Skeletal muscle tissue (tissue), 3 donors: ENCODE measurements at regions not wholly inside any gene's neighbourhood (a gene's known extent, or its start where the extent isn't known, plus 50 kb on each side); places are given as distances from the start of the nearest gene placed in this dataset.

ENCODE experiments used
- H3K27ac ChIP-seq: one replicate; pipeline ENCODE4 v1.7.0; 2013; ENCODE audit warnings: mild to moderate bottlenecking, low read depth, low read length, inconsistent platforms
- H3K27me3 ChIP-seq, 3 donors: one replicate each; pipeline ENCODE4 v1.7.0; 2013; ENCODE audit warnings: low read length in 3 of 3; ENCODE audit not compliant: control insufficient read depth in 3 of 3, insufficient read depth in 3 of 3
- H3K36me3 ChIP-seq, 3 donors: one replicate each; pipeline ENCODE4 v1.7.0; 2013; ENCODE audit warnings: low read length in 3 of 3; ENCODE audit not compliant: control insufficient read depth in 3 of 3, insufficient read depth in 3 of 3
- H3K4me1 ChIP-seq, 3 donors: one replicate each; pipeline ENCODE4 v1.7.0; 2013; ENCODE audit warnings: low read length in 3 of 3, mild to moderate bottlenecking in 3 of 3; ENCODE audit not compliant: control insufficient read depth in 3 of 3, insufficient read depth in 3 of 3
- H3K4me3 ChIP-seq, 3 donors: one replicate each; pipeline ENCODE4 v1.7.0; 2013; ENCODE audit warnings: low read length in 3 of 3
- H3K9ac ChIP-seq, 3 donors: one replicate each; pipeline ENCODE4 v1.7.0; 2013; ENCODE audit warnings: low read length in 3 of 3, mild to moderate bottlenecking in 3 of 3, moderate library complexity in 2 of 3, low read depth in 1 of 3
- H3K9me3 ChIP-seq, 3 donors: one replicate each; pipeline ENCODE4 v1.7.0; 2013; ENCODE audit warnings: low read length in 3 of 3; ENCODE audit not compliant: control insufficient read depth in 3 of 3
- donor health status: Osteomylitis.

- H3K27me3 ChIP-seq = no peaks in the 10 kb centered on the region
- H3K36me3 ChIP-seq = no peaks in the 10 kb centered on the region
- no peak overlapping the region for H3K4me3 ChIP-seq
- no peaks in the 10 kb centered on the region for H3K9me3 ChIP-seq
- H3K27ac ChIP-seq = no peak overlapping the region
- no peak overlapping the region for H3K9ac ChIP-seq
- H3K4me1 ChIP-seq = peaks cover 12 to 20% (median 17%) of the 10 kb centered on the region in 3 donors
Measured at GRCh38 chr10:31605426-31605825, 286.4 kb downstream of the ZEB1 start.

DNA sequence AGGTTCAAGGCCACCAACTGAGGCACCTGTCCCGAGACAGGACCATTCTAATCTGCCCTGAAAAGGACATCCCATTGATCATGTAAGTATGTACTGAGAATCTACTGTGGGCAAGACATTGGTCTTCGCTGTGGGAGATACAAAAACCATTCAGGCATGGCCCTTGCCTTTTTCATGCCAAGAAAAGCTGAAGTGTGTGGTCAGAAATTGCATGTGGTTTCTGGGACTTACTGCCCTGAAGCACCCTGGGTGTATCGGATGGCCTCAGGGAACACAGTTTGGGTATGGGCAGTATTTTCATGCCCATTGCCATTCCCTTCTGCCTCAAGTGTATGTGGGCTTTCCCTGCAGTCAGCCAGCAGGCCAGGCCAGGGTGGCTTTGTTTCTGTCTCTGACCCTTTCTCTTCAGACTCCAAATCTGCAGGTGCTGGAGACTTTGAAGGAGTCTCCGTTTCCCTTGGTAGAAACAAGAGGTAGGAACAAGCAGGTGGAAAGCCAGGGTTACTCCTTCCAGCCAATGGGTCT lies 285.7 kb downstream of the ZEB1 start:
- Histone ChIP-seq H3K4me3 (peak overlapping the region in 1 of 3 donors; percentile 80), H3K9ac (peak overlapping the region in 2 of 3 donors; percentile 69 to 90), H3K36me3 (no peaks in the 10 kb centered on the region), H3K27ac (peak overlapping the region; percentile 99), H3K27me3 (no peaks in the 10 kb centered on the region), H3K4me1 (peaks cover 12 to 20% (median 19%) of the 10 kb centered on the region in 3 donors), H3K9me3 (no peaks in the 10 kb centered on the region)

DNA sequence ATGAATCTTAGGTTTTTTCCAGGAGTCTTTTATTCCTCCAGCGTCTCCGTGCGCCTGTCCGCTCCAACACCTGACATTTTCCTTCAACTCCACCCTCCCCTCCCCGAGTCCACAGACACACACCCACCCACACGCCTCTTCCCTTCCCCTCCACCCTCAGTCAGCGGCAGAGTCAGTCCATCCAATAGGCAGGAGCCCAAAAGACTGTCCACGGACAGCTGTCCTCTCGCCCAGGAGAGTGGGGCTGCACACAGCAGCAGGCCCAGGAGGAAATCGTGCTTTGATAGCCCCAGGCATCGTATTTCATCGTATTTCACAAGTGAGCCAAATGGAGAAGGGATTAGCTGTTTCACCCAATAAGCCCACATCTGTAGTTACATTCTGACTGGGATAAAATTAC lies 285.1 kb downstream of the ZEB1 start:
- peak overlapping the region; percentile 99 for H3K27ac ChIP-seq
- H3K27me3 ChIP-seq = no peaks in the 10 kb centered on the region
- H3K36me3 ChIP-seq = no peaks in the 10 kb centered on the region
- peak overlapping the region; percentile 79 to 85 (median 80) for H3K4me3 ChIP-seq
- H3K4me1 ChIP-seq = peaks cover 12 to 20% (median 19%) of the 10 kb centered on the region in 3 donors
- no peaks in the 10 kb centered on the region for H3K9me3 ChIP-seq
- H3K9ac ChIP-seq = peak overlapping the region; percentile 69 to 90 (median 75)

DNA sequence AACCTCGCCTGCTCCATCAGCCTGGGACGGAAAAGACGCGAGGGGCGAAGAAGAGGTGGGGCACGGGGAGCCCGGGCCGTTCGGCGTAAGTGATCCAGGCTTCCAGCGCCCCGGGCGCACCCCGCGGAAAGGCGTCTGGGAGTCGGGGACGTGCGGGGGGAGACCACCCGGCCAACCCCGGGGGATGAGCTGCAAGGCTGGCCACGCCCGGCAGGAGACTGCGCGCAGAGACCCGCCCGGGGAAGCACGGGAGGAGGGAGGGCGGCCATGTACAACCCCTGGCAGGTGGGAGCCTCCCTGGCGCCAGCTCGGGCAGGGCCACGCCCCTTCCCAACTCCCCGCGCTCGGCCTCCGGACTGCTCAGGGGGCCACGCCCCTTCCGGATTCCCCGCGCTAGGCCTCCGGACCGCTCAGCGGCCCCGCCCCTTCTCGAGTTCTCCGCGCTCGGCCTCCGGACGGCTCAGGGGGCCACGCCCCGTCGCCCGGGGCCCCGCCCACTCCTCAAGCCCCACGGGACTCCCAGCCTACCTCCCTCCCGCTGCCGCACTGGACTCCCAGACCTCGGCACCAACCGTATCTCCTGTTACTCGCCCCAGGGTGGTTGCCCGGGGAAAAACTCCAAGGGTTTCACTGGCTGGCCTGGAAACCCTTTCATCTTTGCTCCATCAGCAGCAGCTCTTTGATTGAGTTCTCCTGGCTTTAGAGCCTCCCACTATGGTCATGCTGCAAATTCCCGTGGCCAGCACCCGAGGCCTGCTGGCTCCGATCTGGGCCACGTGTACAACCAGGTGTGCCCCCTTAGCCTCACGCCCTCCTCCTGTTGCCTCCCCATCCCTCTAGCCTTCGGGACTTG lies 284.4 kb downstream of the ZEB1 start:
- Histone ChIP-seq H3K4me3 (peak overlapping the region; percentile 79 to 85 (median 80)), H3K4me1 (peaks cover 12 to 20% (median 19%) of the 10 kb centered on the region in 3 donors), H3K36me3 (no peaks in the 10 kb centered on the region), H3K27me3 (no peaks in the 10 kb centered on the region), H3K27ac (peak overlapping the region; percentile 99), H3K9ac (peak overlapping the region; percentile 90 to 97 (median 91)), H3K9me3 (no peaks in the 10 kb centered on the region)

DNA sequence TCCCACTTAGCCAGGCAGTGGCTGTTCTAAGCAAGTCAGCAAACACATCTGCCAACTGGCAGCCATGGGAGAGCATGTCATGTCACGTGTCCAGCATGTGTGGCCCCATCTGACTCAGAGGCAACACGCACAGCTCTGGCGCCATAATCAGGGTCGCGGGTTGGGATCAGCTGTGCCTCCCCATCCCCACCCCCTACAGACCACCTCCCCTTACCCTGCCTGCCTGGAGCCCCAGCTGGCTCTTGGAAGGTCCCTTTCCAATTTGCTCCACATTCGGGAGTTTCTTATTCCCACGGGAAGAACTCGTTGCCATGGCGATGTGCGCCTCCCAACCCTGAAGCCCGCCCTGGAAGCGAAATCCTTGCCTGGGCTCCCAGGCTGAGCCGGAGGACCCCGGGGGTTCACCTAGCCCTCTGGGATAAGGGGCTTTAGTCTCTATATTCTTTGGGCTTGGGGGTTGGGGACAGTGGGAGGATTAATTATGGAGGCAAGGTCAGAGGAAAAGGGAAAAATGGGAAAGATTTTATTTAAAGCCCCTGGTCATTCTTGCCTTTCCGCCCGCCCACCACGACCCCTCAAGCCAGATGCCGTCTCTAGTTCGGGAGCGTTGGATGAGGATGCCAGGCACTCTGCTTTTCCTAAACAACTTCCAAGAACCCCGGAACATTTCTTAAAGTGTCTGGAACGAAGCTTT lies 283.7 kb downstream of the ZEB1 start:
- peaks cover 12 to 20% (median 19%) of the 10 kb centered on the region in 3 donors for H3K4me1 ChIP-seq
- no peaks in the 10 kb centered on the region for H3K27me3 ChIP-seq
- H3K9me3 ChIP-seq = no peaks in the 10 kb centered on the region
- no peaks in the 10 kb centered on the region for H3K36me3 ChIP-seq
- peak overlapping the region; percentile 90 to 97 (median 91) for H3K9ac ChIP-seq
- H3K27ac ChIP-seq = peak overlapping the region; percentile 99
- peak overlapping the region; percentile 79 to 85 (median 80) for H3K4me3 ChIP-seq

DNA sequence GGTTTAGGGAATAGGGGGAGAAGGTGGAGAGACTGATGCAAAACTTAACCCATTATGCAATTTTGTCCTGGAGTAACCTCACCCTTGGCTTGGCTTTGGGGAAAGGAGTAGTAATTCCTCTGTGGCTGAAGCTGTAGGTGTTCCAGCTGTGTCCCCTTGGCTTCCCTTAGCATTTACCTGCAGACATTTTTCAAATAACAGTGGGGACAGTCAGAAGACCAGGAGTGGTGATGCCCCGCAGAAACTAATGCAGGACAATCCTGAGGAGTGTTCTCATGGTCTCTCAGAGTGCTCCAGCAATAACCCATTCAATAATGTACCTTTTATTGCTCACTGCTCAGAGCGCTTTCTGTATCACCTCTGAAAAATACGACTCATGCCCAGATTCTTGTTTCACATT lies 282.1 kb downstream of the ZEB1 start:
- Histone ChIP-seq H3K4me1 (peaks cover 12 to 20% (median 19%) of the 10 kb centered on the region in 3 donors), H3K27me3 (no peaks in the 10 kb centered on the region), H3K4me3 (no peak overlapping the region), H3K27ac (no peak overlapping the region), H3K9me3 (no peaks in the 10 kb centered on the region), H3K36me3 (no peaks in the 10 kb centered on the region), H3K9ac (no peak overlapping the region)

DNA sequence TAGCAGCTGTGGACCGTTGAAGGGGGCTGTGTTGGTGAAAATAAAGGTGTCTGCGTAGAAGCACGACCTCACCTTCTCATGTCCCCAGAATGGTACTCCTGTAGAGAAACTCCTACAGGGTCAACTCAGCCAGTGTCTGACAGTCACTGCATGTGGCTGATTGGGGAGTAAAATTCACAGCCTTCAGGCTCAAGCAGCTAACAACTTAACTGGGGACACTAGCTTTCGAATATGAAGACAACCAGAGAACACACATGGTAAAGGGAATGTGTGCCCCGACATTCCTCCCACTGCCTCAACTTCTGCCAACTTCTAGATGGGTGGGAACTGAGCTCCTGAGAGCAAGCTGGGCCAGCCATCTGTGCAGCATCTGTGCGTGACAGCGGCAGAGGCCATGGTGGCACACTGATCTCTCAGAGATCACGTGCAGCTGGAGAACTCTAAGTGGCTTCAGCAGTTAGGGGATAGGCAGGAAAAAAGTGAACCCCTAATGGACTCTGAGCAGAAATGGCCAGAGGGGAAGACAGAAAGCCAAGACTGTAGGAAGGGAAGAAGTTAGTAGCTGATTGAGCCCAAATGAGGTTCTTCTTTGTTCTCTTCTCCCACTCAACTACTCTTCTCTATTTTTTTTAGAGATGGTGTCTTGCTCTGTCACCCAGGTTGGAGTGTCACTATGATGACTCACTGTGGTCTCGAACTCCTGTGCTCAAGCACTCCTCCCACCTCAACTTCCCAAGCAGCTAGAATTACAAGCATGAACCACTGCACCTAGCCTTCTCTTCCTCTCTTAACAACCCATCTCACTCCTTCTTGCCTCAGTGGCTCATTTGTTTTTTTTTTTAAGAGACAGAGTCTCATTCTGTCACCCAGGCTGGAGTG lies 280.8 kb downstream of the ZEB1 start:
- no peaks in the 10 kb centered on the region for H3K9me3 ChIP-seq
- H3K27me3 ChIP-seq = no peaks in the 10 kb centered on the region
- no peak overlapping the region for H3K27ac ChIP-seq
- H3K4me1 ChIP-seq = peaks cover 12 to 18% (median 13%) of the 10 kb centered on the region in 3 donors
- H3K36me3 ChIP-seq = no peaks in the 10 kb centered on the region
- no peak overlapping the region for H3K9ac ChIP-seq
- H3K4me3 ChIP-seq = no peak overlapping the region

DNA sequence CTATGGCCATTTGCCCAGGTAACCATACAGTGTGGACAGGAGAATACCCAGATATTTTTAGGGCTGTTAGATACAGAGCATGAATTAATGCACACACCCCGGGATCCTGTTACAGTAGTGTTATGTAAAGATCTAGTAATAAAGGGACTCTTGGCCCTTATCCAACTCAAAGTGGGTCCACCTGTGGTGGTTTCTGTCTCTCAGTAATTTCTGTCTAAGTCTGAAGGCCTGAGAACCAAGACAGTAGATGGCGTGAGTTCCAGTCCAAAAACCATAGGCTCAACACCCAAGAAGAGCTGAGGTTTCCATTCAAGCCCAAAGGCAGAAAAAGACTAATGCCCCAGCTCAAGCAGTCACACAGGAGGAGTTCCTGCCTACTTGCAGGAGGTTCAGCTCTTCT lies 277.7 kb downstream of the ZEB1 start:
- no peaks in the 10 kb centered on the region for H3K36me3 ChIP-seq
- no peak overlapping the region for H3K27ac ChIP-seq
- no peaks in the 10 kb centered on the region for H3K27me3 ChIP-seq
- H3K9me3 ChIP-seq = peaks cover 0 to 3% (median 0%) of the 10 kb centered on the region in 3 donors
- peaks cover 4 to 15% (median 8%) of the 10 kb centered on the region in 3 donors for H3K4me1 ChIP-seq
- H3K4me3 ChIP-seq = no peak overlapping the region
- H3K9ac ChIP-seq = no peak overlapping the region

GRCh38 chr10:31595992-31596391 lies 277.0 kb downstream of the ZEB1 start:
- Histone ChIP-seq H3K27ac (no peak overlapping the region), H3K36me3 (no peaks in the 10 kb centered on the region), H3K27me3 (no peaks in the 10 kb centered on the region), H3K9ac (no peak overlapping the region), H3K4me3 (no peak overlapping the region), H3K4me1 (peaks cover 4 to 15% (median 8%) of the 10 kb centered on the region in 3 donors), H3K9me3 (peaks cover 0 to 3% (median 0%) of the 10 kb centered on the region in 3 donors)
